GM19467 (cell line): ENCODE measurements at regions not wholly inside any gene's neighbourhood (a gene's known extent, or its start where the extent isn't known, plus 50 kb on each side); places are given as distances from the start of the nearest gene placed in this dataset.

Experiments used
- ATAC-seq: cut with Tn5 transposase; IDR thresholded peaks from one replicate; pipeline ENCODE4 v1.9.1; 2021; ENCODE audit warnings: mild to moderate bottlenecking, moderate library complexity; ENCODE audit not compliant: unreplicated experiment

DNA sequence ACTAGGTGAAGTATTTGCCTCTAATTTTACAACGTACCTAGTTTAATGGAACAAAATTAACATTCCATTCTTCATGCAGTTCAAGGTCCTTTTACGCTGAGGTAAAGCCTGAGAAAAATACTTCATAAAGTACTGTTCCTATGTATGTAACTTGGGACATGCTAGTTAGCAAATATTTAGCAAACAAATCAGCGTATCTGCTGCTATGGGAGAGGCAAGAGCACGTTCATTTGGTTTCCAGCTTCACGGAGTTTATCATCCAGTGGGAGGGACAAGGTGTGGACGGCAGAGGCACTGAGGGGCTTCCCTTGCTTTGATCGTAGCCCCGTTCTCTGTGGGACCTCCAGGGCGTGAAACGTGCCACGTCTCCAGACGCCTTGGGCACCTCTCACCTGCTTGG lies 248.8 kb downstream of the IRS2 start:
- no peak for ATAC-seq

- ATAC-seq = no peak
Observed at GRCh38 chr13:109533350-109533749, 253.0 kb downstream of the IRS2 start.

DNA sequence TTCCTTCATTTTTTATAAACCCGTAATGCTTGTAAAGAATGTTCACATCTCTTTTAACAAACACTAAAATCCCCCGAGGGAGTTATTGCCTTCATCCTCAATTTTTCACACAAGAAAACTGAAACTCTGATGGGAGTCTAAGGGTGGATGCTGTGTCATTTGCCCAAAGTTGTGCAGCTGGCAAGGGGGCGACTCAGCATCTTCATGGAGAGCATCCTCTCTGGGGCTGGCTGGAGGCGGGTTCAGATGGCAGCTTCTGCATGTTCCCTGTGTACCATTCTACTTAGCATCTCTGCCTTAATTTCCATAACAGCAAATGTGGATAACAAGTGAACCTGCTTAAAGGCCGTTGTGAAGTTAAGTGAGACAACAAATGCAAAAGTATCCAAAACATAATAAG lies 256.4 kb downstream of the IRS2 start:
- ATAC-seq = no peak

DNA sequence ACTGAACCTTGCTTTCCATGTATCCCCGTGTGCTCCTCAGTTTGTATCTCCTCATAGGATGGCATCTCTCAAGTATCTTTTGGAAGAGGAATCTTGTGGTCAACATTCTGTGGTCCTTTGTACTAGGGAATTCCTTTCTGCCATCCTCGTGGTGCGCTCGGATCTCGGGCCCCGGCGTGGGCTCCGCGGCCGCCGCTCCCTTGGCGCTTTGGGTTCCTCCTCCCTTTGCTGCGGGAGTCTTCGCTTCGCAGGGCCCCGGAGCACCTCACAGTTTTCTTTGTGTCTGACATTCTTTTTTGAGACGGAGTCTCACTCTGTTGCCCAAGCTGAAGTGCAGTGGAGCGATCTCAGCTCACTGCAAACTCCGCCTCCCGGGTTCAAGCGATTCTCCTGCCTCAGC lies 264.7 kb downstream of the IRS2 start:
- ATAC-seq = no peak

DNA sequence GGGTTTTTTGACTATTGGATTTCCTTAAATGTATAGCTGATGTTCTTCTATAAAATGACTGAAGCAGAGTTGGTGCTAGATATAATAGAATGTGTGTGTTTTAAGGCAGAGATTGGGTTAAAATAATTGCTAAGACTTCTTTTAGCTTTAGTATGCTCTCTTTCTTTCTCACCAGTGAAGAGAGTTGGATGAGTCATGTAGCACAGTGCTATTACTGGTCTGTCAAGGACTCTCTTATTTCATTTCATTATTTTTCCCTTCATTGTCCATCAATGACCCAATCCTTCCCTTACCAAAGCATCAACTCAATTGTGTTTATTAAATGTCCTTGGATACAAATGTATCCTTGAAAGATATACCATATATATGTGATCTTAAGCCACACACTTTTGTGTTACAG lies 268.9 kb downstream of the IRS2 start:
- ATAC-seq = no peak

DNA sequence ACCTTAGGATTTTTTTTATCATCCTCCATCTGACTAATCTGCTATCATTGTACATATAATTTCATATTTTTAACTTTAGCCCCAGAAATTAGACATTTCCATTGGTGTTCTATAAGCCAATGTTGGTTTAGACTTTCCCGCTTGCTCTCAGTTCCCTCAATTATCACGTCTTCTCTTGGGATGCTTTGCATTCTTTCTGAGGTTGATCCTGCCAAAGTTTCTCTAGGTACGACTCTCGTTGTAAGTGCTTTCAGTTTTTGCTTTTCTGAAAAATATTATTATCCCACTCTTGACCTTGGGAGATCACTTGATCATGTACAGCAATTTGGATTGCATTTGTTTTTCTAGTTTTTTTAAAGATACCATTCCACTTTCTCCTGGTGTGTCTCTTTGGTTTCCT lies 270.2 kb downstream of the IRS2 start:
- ATAC-seq = no peak

DNA sequence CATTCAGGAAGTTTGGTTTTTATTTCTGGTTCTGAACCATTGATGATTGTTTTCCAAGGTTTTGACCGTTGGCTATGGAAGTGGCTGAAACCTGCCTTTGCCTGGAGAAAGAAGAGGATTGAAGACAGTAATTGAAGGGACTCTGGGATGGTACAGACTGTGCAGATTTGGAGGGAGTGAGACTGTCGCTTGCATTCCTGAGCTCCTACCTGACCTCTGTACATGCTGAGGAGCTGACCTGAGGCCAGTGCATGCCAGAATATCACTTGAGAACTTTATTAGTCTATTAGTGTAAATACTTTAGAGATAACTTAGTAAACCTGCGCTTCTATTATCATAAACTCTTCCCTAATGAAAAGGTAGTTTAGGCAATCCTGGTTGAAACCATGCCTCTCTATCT lies 276.4 kb downstream of the IRS2 start:
- no peak for ATAC-seq

DNA sequence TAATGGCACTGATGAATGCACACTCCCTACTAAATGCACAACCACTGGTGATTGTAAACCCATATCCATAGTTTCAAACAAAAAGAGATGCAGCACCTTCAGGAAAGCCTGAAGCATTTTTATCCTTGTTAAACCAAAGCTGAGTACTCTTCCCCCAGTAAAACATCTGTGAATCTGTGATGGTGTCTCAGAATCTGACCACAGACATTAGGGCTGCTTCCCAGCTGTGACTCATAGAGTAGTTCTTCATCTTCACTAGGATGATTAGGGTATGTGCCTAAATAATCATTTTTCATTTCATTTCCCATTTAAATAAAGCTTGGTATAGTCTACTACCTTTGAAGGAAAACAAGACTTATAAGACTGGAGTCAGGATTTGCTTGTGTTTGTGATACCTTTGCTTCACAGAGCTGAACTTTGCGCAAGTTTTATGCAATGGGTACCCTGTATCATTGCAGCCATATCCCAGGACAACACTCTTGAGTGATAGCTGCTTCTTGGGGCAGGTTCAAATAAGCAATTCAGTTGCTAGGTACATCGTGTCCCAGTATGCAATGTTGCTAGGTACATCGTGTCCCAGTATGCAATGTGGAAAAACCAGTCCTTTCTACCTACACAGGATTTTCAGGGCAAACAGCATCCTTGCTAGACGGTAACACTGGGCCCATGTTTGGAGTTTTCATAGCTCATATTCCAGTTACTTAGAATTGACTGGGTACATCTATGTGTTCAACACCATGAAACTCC lies 277.1 kb downstream of the IRS2 start:
- no peak for ATAC-seq

DNA sequence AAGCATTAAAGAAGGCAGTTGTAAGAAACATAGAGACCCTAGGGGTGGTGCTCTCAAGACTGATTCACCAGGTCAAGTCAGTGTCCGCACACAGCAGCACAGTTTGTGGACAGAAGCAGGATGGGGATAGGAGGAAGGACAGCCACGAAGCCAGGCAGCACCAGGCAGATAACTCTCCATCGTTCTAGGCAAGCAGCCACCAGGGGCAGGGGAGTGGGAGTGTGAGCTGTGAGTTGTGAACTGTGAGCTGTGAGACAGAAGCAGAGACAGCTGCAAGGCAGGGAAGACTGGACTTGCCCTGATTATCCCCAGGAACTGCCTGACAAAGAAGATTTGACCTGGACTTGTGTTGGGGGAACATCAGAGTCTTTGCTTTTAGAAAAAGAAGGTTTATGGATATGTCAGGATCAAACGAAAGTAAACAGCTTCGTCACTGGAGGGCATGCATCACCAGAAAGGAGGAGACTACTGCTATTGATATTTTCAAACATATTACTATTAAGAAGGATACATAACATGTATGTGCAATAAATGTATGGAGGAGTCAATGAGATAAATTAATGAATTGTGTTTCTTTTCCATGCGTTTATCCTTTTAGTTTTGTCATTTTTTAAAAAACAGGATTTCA lies 286.1 kb downstream of the IRS2 start:
- no peak for ATAC-seq

DNA sequence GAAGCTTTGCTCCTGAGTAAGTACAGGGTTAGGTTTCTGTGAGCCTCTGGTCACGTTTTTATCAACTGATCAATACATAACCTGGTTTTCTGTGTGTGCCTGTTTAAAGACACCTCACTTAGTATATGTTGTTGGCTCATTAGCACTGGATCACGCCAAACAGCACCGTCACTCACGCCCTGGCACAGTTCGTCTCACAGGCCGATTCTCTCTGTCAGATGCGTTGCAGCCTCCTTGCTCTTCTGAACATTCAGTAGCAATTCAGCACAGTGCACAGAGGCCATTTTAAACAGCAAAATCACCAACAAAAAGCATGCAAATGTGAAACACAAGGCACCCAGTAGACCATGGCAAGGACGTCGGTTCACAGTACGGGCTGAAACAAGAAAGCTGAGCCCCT lies 288.5 kb downstream of the IRS2 start:
- ATAC-seq = no peak

DNA sequence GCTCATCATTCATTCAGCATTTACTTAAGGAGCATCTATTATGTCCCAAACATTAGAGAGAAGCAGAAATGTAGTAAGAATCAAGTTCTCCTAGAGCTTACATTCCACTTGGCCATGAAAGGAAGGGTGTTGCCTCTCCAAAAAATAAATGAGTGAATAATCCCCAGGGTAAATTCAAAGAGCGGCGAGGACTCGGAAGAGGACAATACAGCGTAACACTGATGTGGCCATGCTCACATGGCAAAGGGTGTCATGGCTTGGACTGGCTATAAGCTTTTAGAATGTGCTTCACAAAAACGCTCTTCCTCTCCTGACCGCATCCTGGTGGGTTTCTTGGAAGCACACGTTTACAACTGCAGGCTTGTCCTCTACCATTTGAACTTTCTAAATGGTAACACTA lies 290.2 kb downstream of the IRS2 start:
- ATAC-seq = no peak

DNA sequence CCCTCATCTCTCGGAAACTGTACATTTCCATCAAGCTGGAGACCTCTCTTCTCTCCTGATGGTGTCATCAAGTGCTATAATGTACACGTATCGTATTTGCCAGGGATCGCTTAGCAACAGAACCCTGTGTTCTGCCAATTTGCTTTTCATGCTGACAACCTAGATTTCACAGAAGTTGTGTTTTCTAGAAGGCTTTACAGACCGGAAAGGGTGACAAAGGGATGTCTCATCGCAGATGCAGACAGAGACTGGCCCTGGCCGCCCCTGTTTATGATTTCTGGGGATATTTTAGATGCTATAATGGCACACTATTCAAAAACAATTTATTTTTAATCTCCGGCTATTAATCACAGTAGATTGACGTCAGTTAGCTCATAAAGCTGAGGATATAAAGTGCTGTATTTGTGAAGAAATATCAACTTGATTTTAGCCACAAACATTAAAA lies 291.4 kb downstream of the IRS2 start:
- no peak for ATAC-seq

- no peak for ATAC-seq
Observed at GRCh38 chr13:109485136-109485794, 301.1 kb downstream of the IRS2 start.

- ATAC-seq = no peak
Observed at GRCh38 chr13:109483284-109483683, 303.1 kb downstream of the IRS2 start.

DNA sequence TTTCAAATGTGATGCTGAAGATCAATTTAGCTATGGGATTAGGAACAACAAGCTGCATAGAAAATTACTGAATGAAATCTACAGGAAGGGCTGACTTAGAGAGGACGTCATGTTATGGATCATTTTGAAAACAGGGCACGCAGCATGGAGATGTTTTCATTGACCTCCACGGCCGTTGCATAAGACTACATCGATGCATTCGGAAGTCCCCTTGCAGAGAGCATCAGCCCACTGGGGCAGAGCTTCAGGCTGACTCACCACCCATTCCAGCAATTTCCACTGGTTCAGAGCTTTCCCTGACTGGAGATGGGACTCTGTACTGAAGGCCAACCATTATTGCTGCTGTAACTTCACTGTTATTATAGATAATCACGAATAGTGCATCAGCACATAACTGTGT lies 305.3 kb downstream of the IRS2 start:
- no peak for ATAC-seq

DNA sequence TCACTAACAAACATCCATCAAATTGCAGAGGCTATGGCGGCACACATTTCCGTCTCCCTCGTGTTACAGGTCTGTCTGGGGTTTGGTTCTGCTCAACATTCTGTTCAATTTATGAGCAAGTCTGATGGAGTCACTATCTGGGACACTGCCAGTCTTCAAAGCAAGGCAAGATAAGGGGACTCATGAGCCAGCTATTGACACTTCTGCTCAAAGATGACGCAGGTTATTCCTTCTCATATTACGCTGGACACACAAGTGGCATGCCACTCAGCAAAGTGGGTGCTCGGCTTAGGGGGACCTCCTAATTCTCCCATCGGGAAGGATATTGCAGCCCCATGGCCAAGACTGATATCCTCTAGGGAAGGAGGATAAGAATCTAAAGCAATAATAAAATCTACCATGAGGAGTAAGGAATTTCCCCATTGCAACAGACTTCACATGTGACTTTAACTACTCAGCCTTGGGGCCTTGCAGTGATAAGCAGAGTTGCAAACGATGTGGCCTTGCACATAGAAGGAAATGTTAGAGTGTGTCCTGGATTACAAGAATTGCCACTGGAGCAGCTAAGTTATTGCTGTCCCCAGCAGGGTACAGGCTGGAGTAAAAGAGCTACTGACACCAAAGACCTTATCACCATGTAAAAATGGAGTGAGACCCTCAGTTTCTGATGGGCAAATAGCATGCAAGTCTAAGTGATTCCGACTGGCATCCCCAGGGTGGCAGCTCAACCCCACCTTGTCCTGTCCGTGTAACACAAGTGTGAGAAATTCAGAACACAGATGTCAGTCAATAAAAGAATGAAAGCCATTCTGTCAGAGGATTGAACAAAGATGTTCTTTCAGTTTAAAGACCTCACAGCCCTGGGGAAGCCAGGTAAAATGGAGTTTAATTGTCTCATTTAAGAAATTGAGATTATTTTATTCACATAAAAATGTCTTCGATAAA lies 306.1 kb downstream of the IRS2 start:
- ATAC-seq = no peak

DNA sequence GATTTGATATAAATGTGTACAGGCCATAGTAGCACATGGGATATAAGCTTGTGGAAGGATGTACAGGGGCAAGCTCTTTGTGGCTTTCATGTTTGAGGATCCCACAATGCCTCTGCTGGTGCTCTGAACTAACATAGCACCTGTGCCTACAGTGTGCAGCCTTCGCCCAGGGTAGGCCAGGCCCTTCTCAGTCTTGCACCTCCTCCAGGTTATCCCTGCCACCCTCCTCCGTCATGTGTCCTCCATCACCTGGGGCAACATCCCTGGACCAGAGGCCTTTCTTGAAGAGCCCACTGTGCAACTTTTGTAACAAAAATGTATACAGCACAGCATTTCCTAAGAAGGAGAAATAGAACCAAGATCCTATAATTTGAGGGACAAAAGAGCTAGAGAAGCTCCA lies 306.8 kb downstream of the IRS2 start:
- ATAC-seq = no peak

DNA sequence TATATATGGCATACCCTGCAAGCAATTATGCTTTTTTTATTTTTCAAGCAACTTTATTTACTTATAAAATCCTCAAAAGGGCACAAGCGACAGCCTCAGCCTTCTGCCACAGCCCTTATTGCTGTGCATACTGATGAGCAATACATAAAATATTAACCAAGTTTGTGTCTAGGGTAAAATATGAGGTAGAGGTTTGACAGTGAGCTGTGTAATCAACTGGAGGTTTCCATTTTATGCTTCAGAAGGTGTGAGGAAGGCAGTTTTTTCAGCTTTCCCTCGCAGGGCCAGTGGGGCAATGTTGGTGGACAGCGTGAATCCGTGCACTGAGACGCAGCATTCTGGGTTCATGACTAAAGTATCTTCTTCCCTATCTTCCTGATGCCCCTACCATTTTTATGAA lies 310.4 kb downstream of the IRS2 start:
- no peak for ATAC-seq

DNA sequence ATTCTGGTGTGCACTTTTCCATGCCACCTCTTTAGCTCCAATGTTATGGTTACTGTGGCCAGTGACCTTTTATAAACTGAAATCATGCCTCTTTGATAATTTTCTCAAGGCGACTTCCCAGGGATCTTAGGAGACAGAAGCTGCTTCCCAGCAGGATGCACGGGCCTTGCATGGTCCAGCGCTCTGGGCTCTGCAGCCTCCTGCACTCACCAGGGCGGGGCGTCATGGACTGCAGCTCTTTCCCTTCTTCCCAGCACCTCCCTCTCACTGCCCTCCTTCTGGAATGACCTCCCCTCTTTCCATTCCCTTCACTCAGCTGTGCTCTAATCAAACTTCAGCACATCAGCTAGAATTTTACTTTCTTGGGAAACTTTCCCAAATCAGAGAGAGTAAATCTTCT lies 318.3 kb downstream of the IRS2 start:
- no peak for ATAC-seq

DNA sequence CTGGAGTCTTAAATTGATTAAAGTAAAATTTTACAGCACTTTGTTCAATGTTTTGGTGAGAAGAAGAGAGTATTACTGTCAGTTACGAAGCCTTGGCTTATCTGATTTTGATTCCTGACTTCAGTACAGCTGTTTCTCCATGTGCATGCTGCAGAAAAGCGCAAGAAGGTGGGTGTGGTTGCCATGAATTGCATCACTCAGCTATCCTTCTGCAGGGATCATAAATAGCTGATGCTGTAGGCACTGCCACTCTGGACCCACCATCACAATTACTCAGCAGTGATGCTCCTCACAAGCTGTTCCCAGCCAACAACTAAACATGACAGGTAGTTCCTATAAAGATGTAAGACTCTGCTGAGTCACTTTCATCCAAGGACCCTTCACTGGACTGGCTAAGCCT lies 321.2 kb downstream of the IRS2 start:
- ATAC-seq = no peak
